GM12891 (cell line): ENCODE measurements at regions not wholly inside any gene's neighbourhood (a gene's known extent, or its start where the extent isn't known, plus 50 kb on each side); places are given as distances from the start of the nearest gene placed in this dataset.

Experiments used
- DNase-seq: peaks from one replicate; pipeline ENCODE4 v3.0.0; 2011; ENCODE audit warnings: low spot score; ENCODE audit not compliant: insufficient read length
- FAIRE-seq: peaks from 2 replicates; lab custom pipeline; 2011; peaks lifted over from hg19 to GRCh38; lab: Jason Lieb, UNC
- PAX5 ChIP-seq: IDR thresholded peaks from 2 replicates; pipeline ENCODE4 v1.6.1; 2011; ENCODE audit warnings: low read length, moderate library complexity, mild to moderate bottlenecking; ENCODE audit not compliant: insufficient read depth, severe bottlenecking
- POLR2A ChIP-seq: IDR thresholded peaks from 2 replicates; pipeline ENCODE4 v1.6.1; 2011; ENCODE audit warnings: low read depth, low read length, control low read depth
- POLR2AphosphoS5 ChIP-seq: IDR thresholded peaks from 2 replicates; pipeline ENCODE4 v1.6.1; 2011; ENCODE audit warnings: low read depth, low read length, control low read depth
- POU2F2 ChIP-seq: IDR thresholded peaks from 2 replicates; pipeline ENCODE4 v1.6.1; 2011; ENCODE audit warnings: low read depth, mild to moderate bottlenecking, control low read depth, low read length, moderate library complexity
- SPI1 ChIP-seq: IDR thresholded peaks from 2 replicates; pipeline ENCODE4 v1.6.1; 2011; ENCODE audit warnings: low read depth, low read length, control low read depth
- TAF1 ChIP-seq: IDR thresholded peaks from 2 replicates; pipeline ENCODE4 v1.6.1; 2011; ENCODE audit warnings: low read depth, low read length, control low read depth

- no peak for DNase-seq
- FAIRE-seq, result no peak
- TF ChIP-seq SPI1 (no peak), POLR2AphosphoS5 (no peak), POLR2A (no peak), TAF1 (no peak), POU2F2 (no peak), PAX5 (no peak)
Measured at GRCh38 chr20:18981962-18982539, 168.5 kb downstream of the SCP2D1 start.

DNA sequence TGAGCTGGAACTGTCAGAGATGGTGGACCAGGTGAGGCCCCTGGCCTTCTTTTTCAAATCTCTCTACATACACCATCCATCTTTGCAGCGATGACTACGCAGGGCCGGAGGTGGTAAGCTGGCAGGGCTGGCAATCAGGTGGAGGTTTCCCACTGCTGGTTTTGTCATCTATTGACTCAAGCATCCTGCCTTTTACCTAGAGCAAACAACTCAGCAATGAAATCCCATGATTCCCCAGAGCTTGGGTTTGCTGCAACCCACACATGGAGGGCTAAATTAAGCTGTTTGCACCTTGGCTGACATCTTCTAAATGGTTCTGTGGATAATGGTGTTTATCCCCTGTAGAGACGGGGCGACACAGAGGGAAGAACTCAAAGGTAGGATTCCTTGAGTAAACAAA lies 170.2 kb downstream of the SCP2D1 start:
- FAIRE-seq (no peak), DNase-seq (no peak)
- no peak for TF ChIP-seq POU2F2

- FAIRE-seq (no peak), DNase-seq (no peak)
- no peak for TF ChIP-seq SPI1
- no peak for TF ChIP-seq POLR2A
- TF ChIP-seq POLR2AphosphoS5, result no peak
- TF ChIP-seq POU2F2, result no peak
- TF ChIP-seq PAX5, result no peak
- no peak for TF ChIP-seq TAF1
Measured at GRCh38 chr20:18984238-18985200, 170.9 kb downstream of the SCP2D1 start.

DNA sequence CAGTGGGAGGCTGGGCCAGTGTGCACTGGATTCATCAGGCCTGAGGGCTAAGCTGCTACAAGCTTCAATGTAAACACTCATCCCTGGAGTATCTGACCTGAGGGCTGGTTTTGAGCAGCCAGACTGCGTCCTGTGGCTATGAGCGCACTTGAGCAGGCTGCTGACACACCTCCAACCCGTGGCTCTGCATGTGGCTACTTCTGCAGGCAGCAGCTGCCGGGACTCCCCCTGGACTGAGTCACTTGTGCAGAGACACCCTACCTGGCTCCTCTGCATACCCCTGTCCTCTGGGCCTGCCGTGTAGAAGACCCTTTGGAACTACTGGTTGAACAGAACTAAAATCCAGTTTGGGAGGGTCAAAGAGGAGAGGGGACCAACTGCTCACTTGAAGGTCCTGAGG lies 172.0 kb downstream of the SCP2D1 start:
- TF ChIP-seq SPI1, result no peak
- no peak for TF ChIP-seq POLR2A
- TF ChIP-seq POLR2AphosphoS5, result no peak
- TF ChIP-seq TAF1, result no peak
- no peak for TF ChIP-seq PAX5
- no peak for TF ChIP-seq POU2F2
- no peak for FAIRE-seq

GRCh38 chr20:18986146-18986830 lies 172.7 kb downstream of the SCP2D1 start:
- TF ChIP-seq POLR2AphosphoS5, result no peak
- no peak for TF ChIP-seq POLR2A
- TF ChIP-seq PAX5, result no peak
- TF ChIP-seq POU2F2, result no peak
- TF ChIP-seq TAF1, result no peak
- TF ChIP-seq SPI1, result no peak
- FAIRE-seq (no peak), DNase-seq (no peak)

More for the DNA sequence above, 172.0 kb downstream of the SCP2D1 start:
- DNase-seq, result no peak

DNA sequence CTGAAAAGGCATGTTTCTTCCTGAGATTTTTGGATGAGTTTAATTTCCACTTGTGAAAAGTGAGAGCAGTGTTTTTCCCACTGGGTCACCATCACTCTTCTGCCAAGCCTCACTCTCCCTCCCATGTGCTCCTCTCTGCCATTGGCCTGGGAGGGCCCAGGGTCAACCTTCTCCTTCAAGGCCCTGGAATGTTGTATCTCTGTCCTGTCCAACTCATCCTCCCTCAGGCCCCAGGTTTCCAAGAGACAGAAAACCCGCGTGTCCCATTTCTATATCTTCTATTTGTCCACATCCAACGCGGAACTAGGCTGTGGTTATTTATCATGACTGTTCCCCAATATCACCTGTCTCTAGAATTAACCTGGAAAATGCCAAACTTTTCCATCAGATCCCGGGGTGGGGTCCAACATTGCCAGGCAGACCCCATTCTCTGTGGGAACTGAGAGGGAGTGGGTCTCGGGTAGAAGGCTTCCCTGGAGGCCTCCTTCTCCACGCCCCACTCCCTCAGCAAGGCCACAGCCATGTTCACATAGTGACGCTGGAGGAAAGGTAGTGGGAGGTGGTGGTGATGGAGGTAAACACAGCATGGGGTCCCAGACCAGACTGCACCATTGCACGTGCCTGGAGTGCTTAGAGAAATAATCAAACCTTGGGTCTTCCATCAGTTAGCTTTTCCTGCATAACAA lies 173.5 kb downstream of the SCP2D1 start:
- DNase-seq, result no peak
- FAIRE-seq, result no peak

GRCh38 chr20:18987781-18988360 lies 174.3 kb downstream of the SCP2D1 start:
- no peak for TF ChIP-seq POU2F2
- no peak for TF ChIP-seq PAX5
- no peak for TF ChIP-seq SPI1
- TF ChIP-seq POLR2AphosphoS5, result no peak
- no peak for TF ChIP-seq TAF1
- no peak for DNase-seq
- no peak for FAIRE-seq

More for the DNA sequence above, 173.5 kb downstream of the SCP2D1 start:
- TF ChIP-seq PAX5 (no peak), POU2F2 (no peak), SPI1 (no peak), POLR2A (no peak), TAF1 (no peak), POLR2AphosphoS5 (no peak)

DNA sequence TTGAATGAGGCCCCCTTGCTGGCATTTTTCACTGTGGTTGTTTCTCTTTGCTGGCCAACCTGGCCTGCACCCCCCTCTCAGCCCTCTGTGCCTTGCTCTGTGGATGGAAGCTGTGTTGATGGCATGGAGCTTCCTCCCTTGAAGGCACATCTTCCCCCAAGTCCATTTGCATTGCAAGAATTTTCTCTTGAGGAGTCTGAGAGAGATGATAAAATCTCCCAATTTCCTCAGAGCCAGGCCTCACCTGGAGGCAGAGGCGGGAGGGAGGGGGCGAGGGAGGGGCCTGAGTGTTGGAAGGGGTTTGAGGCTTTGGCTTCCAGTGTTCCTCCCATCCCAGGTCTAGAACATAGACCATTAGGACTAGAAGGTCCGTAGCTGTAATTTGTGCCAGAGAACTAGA lies 175.1 kb downstream of the SCP2D1 start:
- DNase-seq, result no peak
- no peak for FAIRE-seq
- TF ChIP-seq TAF1 (no peak), POLR2AphosphoS5 (no peak), POLR2A (no peak)
